ENCODE measurements at regions not wholly inside any gene's neighbourhood (a gene's known extent, or its start where the extent isn't known, plus 50 kb on each side); places are given as distances from the start of the nearest gene placed in this dataset.

GRCh38 chr14:98906123-98906995, 365.6 kb downstream of the BCL11B start:
- no peak for TF ChIP-seq REST (IDR thresholded peaks at IDR 0.05; ENCODE audit: insufficient replicate concordance, low read depth)
- H3K27ac ChIP-seq (replicated peaks), result no peak overlapping the region
- no peak overlapping the region for H3K4me3 ChIP-seq (replicated peaks; ENCODE audit: insufficient read depth, low read length)
- no peaks in the 10 kb centered on the region for H3K27me3 ChIP-seq (ENCODE audit: insufficient read depth, poor library complexity, severe bottlenecking)
- DNase-seq (ENCODE audit: low read depth in 1 of 2, low spot score in 1 of 2), result no peak

- H3K27ac ChIP-seq (replicated peaks), result no peak overlapping the region
- H3K4me3 ChIP-seq (replicated peaks; ENCODE audit: insufficient read depth, low read length), result no peak overlapping the region
- no peak for TF ChIP-seq SPI1 (IDR thresholded peaks at IDR 0.05; ENCODE audit: borderline replicate concordance, low read depth)
- TF ChIP-seq POLR2AphosphoS5 (IDR thresholded peaks at IDR 0.05; ENCODE audit: low read depth), result no peak
- no peak for TF ChIP-seq GABPA (IDR thresholded peaks at IDR 0.05; ENCODE audit: low read depth)
- no peak for TF ChIP-seq CTCF (IDR thresholded peaks at IDR 0.05; ENCODE audit: insufficient read depth, low read length)
- no peak for TF ChIP-seq REST (IDR thresholded peaks at IDR 0.05; ENCODE audit: insufficient replicate concordance, low read depth)
- no peaks in the 10 kb centered on the region for H3K27me3 ChIP-seq (ENCODE audit: insufficient read depth, poor library complexity, severe bottlenecking)
- no peak for DNase-seq (ENCODE audit: low read depth in 1 of 2, low spot score in 1 of 2)
Observed at GRCh38 chr14:98907271-98907670, 364.7 kb downstream of the BCL11B start.

- Histone ChIP-seq H3K4me3 (replicated peaks; ENCODE audit: insufficient read depth, low read length) (no peak overlapping the region), H3K27me3 (ENCODE audit: insufficient read depth, poor library complexity, severe bottlenecking) (no peaks in the 10 kb centered on the region), H3K27ac (replicated peaks) (no peak overlapping the region)
- no peak for DNase-seq (ENCODE audit: low read depth in 1 of 2, low spot score in 1 of 2)
- no peak for TF ChIP-seq SPI1 (IDR thresholded peaks at IDR 0.05; ENCODE audit: borderline replicate concordance, low read depth)
- TF ChIP-seq POLR2AphosphoS5 (IDR thresholded peaks at IDR 0.05; ENCODE audit: low read depth), result no peak
- no peak for TF ChIP-seq REST (IDR thresholded peaks at IDR 0.05; ENCODE audit: insufficient replicate concordance, low read depth)
- no peak for TF ChIP-seq GABPA (IDR thresholded peaks at IDR 0.05; ENCODE audit: low read depth)
- TF ChIP-seq CTCF (IDR thresholded peaks at IDR 0.05; ENCODE audit: insufficient read depth, low read length), result no peak
Observed at GRCh38 chr14:98908050-98908449, 363.9 kb downstream of the BCL11B start.
